GDM1 (cell line): ENCODE measurements at regions not wholly inside any gene's neighbourhood (a gene's known extent, or its start where the extent isn't known, plus 50 kb on each side); places are given as distances from the start of the nearest gene placed in this dataset.

Source experiments
- DNase-seq: peaks from one replicate; lab custom pipeline; 2025; lab: John Stamatoyannopoulos, UW

GRCh38 chr4:123939621-123940020, 543.0 kb downstream of the SPRY1 start:
- DNase-seq, result no peak

GRCh38 chr4:123940604-123941003, 544.0 kb downstream of the SPRY1 start:
- DNase-seq, result no peak

- DNase-seq, result no peak
Measured at GRCh38 chr4:123941306-123941705, 544.7 kb downstream of the SPRY1 start.

GRCh38 chr4:123943976-123944375, 547.4 kb downstream of the SPRY1 start:
- no peak for DNase-seq

GRCh38 chr4:123945301-123945700, 548.7 kb downstream of the SPRY1 start:
- no peak for DNase-seq

GRCh38 chr4:123950530-123950929, 553.9 kb downstream of the SPRY1 start:
- no peak for DNase-seq

- DNase-seq, result no peak
Measured at GRCh38 chr4:123952530-123953274, 556.1 kb downstream of the SPRY1 start.

GRCh38 chr4:123953566-123953965, 557.0 kb downstream of the SPRY1 start:
- DNase-seq, result no peak

- DNase-seq, result no peak
Measured at GRCh38 chr4:123954220-123954619, 557.6 kb downstream of the SPRY1 start.

- DNase-seq, result no peak
Measured at GRCh38 chr4:123955167-123955800, 558.7 kb downstream of the SPRY1 start.

- no peak for DNase-seq
Measured at GRCh38 chr4:123956204-123956603, 559.6 kb downstream of the SPRY1 start.

- DNase-seq, result no peak
Measured at GRCh38 chr4:123966990-123967769, 570.6 kb downstream of the SPRY1 start.

- no peak for DNase-seq
Measured at GRCh38 chr4:123972031-123972430, 575.4 kb downstream of the SPRY1 start.

- no peak for DNase-seq
Measured at GRCh38 chr4:123974386-123975149, 578.0 kb downstream of the SPRY1 start.

GRCh38 chr4:123976285-123976684, 579.7 kb downstream of the SPRY1 start:
- no peak for DNase-seq

GRCh38 chr4:123976819-123977218, 580.2 kb downstream of the SPRY1 start:
- DNase-seq, result no peak

- no peak for DNase-seq
Measured at GRCh38 chr4:123977641-123978081, 581.1 kb downstream of the SPRY1 start.

- no peak for DNase-seq
Measured at GRCh38 chr4:123978637-123979036, 582.0 kb downstream of the SPRY1 start.

- DNase-seq, result no peak
Measured at GRCh38 chr4:123980736-123981300, 584.2 kb downstream of the SPRY1 start.

GRCh38 chr4:123984886-123985285, 588.3 kb downstream of the SPRY1 start:
- no peak for DNase-seq

- no peak for DNase-seq
Measured at GRCh38 chr4:123986268-123986798, 589.7 kb downstream of the SPRY1 start.
